ENCODE measurements at regions not wholly inside any gene's neighbourhood (a gene's known extent, or its start where the extent isn't known, plus 50 kb on each side); places are given as distances from the start of the nearest gene placed in this dataset.

DNA sequence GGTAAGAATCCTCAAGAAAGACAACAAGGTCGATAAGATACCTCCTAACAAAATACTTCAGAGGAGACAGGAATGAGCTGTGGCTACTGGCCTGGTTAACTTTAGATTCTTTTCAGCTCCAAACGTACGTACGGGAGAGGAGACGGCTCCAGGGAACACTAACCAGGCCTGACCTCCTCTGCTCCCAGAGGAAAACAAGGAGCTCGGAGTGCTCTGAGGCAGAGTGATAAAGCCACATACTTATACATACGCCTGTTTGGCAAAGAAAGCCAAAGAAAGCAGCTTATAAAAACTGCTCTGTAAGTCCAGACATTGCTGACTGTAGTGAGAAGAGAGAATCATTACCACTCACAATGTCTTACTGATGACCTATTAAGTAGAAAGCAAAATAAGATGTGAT is 263.9 kb downstream of the MZT1 start:
- TF ChIP-seq PAX8 (IDR thresholded peaks at IDR 0.05) = no peak
- no peak for TF ChIP-seq SIN3A (IDR thresholded peaks at IDR 0.05; ENCODE audit: low read depth, low read length)
- no peak for TF ChIP-seq CTCF (IDR thresholded peaks at IDR 0.05 in 2 of 3, conservative IDR thresholded peaks at IDR 0.05 in 1 of 3; ENCODE audit: control insufficient read depth in 2 of 3, extremely low read depth in 1 of 3, insufficient read depth in 1 of 3, low read depth in 3 of 3, low read length in 3 of 3)
- no peak for TF ChIP-seq POLR2AphosphoS5 (IDR thresholded peaks at IDR 0.05; ENCODE audit: low read length)
- TF ChIP-seq MEF2A (IDR thresholded peaks at IDR 0.05; ENCODE audit: insufficient read depth, low read depth, low read length) = no peak
- TF ChIP-seq CBX3 (IDR thresholded peaks at IDR 0.05; ENCODE audit: borderline replicate concordance, low read depth) = no peak
- TF ChIP-seq POLR2A (IDR thresholded peaks at IDR 0.05; ENCODE audit: low read depth, low read length) = no peak
- no peak for TF ChIP-seq MXI1 (IDR thresholded peaks at IDR 0.05; ENCODE audit: low read depth, low read length)
- TF ChIP-seq, protein P1, sequence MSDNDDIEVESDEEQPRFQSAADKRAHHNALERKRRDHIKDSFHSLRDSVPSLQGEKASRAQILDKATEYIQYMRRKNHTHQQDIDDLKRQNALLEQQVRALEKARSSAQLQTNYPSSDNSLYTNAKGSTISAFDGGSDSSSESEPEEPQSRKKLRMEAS (IDR thresholded peaks at IDR 0.05; ENCODE audit: low read depth, low read length) = no peak
